ENCODE measurements at regions not wholly inside any gene's neighbourhood (a gene's known extent, or its start where the extent isn't known, plus 50 kb on each side); places are given as distances from the start of the nearest gene placed in this dataset.

DNA sequence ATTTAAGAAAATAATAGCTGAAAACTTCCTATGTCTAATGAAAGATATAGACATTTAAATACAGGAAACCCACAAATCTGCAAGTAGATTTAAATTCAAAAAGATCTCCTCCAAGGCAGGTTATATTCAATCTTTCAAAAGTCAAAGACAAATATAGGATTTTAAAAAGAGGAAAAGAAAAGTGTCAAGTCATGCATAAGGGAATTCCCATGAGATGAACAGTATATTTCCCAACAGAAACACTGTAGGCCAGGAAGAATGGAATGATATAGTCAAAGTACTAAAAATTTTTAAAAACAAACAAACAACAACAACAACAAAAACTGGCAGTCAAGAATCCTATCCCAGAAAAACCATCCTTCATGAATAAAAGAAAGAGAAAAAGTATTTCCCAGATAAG, 806.5 kb upstream of the BRINP3 start:
- FAIRE-seq: no peak
- TF ChIP-seq PAX5 (IDR thresholded peaks at IDR 0.05; ENCODE audit: insufficient read depth, low read length, severe bottlenecking) (no peak), TAF1 (IDR thresholded peaks at IDR 0.05; ENCODE audit: low read depth, low read length) (no peak), POLR2A (IDR thresholded peaks at IDR 0.05; ENCODE audit: low read depth, low read length) (no peak), POLR2AphosphoS5 (IDR thresholded peaks at IDR 0.05; ENCODE audit: low read depth, low read length) (no peak), SPI1 (IDR thresholded peaks at IDR 0.05; ENCODE audit: low read depth, low read length) (no peak), POU2F2 (IDR thresholded peaks at IDR 0.05; ENCODE audit: low read depth, low read length) (no peak)
- no peak for DNase-seq (ENCODE audit: insufficient read length, low spot score)

DNA sequence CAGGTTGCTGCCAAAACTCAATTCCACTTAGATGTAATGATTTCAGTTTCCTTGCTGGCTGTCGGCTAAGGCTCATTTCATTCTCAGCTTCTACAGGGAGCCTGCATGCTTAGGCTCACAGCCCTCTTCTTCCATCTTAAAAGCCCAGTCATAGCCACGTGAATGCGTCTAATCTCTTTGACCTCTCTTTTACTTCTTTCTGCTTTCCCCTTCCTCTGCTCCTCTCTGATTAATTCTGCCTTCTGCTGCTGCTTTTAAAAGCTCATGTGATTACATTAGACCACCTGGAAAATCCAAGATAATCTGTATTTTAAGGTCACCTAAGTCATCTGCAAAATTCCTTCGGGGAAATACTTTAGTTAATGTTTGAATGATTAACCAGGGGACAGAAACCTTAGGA, 812.8 kb upstream of the BRINP3 start:
- FAIRE-seq: no peak
- TF ChIP-seq TAF1 (IDR thresholded peaks at IDR 0.05; ENCODE audit: low read depth, low read length): no peak
- no peak for TF ChIP-seq POLR2AphosphoS5 (IDR thresholded peaks at IDR 0.05; ENCODE audit: low read depth, low read length)
- TF ChIP-seq PAX5 (IDR thresholded peaks at IDR 0.05; ENCODE audit: insufficient read depth, low read length, severe bottlenecking): no peak
- TF ChIP-seq SPI1 (IDR thresholded peaks at IDR 0.05; ENCODE audit: low read depth, low read length): no peak
- no peak for TF ChIP-seq POLR2A (IDR thresholded peaks at IDR 0.05; ENCODE audit: low read depth, low read length)
- no peak for TF ChIP-seq POU2F2 (IDR thresholded peaks at IDR 0.05; ENCODE audit: low read depth, low read length)

DNA sequence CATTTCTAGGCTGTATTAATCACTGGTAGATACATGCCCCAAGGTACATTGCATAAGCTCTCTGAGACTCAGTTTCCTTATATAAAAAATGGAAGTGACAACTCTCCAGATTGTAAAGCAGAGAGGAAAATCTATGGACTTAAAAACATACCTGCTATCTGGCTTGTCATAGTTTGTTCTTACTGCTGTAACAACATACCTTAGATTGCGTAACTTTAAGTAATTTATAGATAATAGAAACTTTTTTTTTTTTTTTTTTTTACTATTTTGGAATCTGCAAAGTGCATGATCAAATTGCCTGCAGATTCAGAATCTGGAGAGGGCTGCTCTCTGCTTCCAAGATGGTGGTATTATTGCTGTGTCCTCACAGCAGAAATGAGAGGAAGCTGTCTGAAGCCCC, 827.7 kb upstream of the BRINP3 start:
- TF ChIP-seq POLR2A (IDR thresholded peaks at IDR 0.05; ENCODE audit: low read depth, low read length) (no peak), SPI1 (IDR thresholded peaks at IDR 0.05; ENCODE audit: low read depth, low read length) (no peak), POLR2AphosphoS5 (IDR thresholded peaks at IDR 0.05; ENCODE audit: low read depth, low read length) (no peak), TAF1 (IDR thresholded peaks at IDR 0.05; ENCODE audit: low read depth, low read length) (no peak), PAX5 (IDR thresholded peaks at IDR 0.05; ENCODE audit: insufficient read depth, low read length, severe bottlenecking) (no peak), POU2F2 (IDR thresholded peaks at IDR 0.05; ENCODE audit: low read depth, low read length) (no peak)
- FAIRE-seq (no peak), DNase-seq (ENCODE audit: insufficient read length, low spot score) (no peak)

More for the DNA sequence above, 812.8 kb upstream of the BRINP3 start:
- DNase-seq (ENCODE audit: insufficient read length, low spot score): no peak

DNA sequence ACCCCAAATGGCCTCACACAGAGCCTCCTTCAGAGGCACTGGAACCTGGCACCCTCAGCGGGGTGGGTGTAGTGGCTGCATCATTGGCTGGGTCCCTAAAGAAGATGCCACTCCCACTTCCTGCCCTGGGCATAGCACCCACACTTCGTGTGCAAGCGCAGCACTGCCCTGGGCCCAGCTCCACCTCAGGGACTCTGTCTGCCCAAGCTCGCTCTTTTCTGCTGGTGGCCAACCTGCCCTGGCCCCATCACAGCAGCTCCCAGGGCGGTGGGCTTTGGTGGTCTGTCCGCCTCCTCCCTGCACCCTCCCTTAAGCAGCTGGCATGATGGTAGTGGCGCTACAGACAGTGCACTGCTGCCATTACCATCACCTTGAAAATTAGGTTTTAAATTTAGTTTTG, 829.3 kb upstream of the BRINP3 start:
- TF ChIP-seq TAF1 (IDR thresholded peaks at IDR 0.05; ENCODE audit: low read depth, low read length) (no peak), POLR2AphosphoS5 (IDR thresholded peaks at IDR 0.05; ENCODE audit: low read depth, low read length) (no peak), POU2F2 (IDR thresholded peaks at IDR 0.05; ENCODE audit: low read depth, low read length) (no peak), SPI1 (IDR thresholded peaks at IDR 0.05; ENCODE audit: low read depth, low read length) (no peak), POLR2A (IDR thresholded peaks at IDR 0.05; ENCODE audit: low read depth, low read length) (no peak), PAX5 (IDR thresholded peaks at IDR 0.05; ENCODE audit: insufficient read depth, low read length, severe bottlenecking) (no peak)
- DNase-seq (ENCODE audit: insufficient read length, low spot score) (no peak), FAIRE-seq (no peak)

DNA sequence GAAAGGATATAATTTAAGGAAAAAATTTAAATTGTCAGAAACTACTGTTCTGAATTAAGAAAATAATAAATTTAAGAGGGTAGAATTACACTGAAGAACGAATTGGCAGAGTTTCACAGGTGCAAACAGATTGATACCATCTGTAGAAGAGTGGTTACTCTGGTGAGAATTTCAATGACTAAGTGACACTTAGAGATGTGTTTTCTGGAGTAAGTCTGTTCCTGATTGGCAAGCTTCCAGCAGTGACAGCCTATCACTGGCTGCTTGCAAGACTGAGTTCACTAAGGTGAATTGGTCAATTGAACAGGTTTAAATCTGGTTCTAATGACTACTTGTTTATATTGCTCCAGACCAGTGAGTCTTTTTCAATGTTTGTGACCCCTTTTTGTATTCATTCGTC, 838.2 kb upstream of the RGS18 start:
- no peak for DNase-seq (ENCODE audit: insufficient read length, low spot score)
- TF ChIP-seq PAX5 (IDR thresholded peaks at IDR 0.05; ENCODE audit: insufficient read depth, low read length, severe bottlenecking) (no peak), TAF1 (IDR thresholded peaks at IDR 0.05; ENCODE audit: low read depth, low read length) (no peak), POLR2AphosphoS5 (IDR thresholded peaks at IDR 0.05; ENCODE audit: low read depth, low read length) (no peak), POLR2A (IDR thresholded peaks at IDR 0.05; ENCODE audit: low read depth, low read length) (no peak), SPI1 (IDR thresholded peaks at IDR 0.05; ENCODE audit: low read depth, low read length) (no peak), POU2F2 (IDR thresholded peaks at IDR 0.05; ENCODE audit: low read depth, low read length) (no peak)
- FAIRE-seq: no peak

DNA sequence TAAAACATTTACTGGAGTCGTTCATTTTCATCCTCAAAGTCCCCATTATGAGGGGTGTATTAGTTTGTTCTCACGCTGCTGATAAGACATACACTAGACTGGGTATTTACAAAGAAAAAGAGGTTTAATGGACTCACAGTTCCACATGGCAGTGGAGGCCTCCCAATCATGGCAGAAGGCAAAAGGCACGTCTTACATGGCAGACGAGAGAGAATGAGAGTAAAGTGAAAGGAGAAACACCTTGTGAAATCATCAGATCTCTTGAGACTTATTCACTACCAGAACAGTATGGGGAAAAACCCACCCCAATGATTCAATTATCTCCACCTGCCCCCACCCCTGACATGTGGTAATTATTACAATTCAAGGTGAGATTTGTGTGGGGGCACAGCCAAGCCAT, 830.4 kb upstream of the RGS18 start:
- DNase-seq (ENCODE audit: insufficient read length, low spot score) (no peak), FAIRE-seq (no peak)
- TF ChIP-seq PAX5 (IDR thresholded peaks at IDR 0.05; ENCODE audit: insufficient read depth, low read length, severe bottlenecking) (no peak), POLR2A (IDR thresholded peaks at IDR 0.05; ENCODE audit: low read depth, low read length) (no peak), POU2F2 (IDR thresholded peaks at IDR 0.05; ENCODE audit: low read depth, low read length) (no peak), TAF1 (IDR thresholded peaks at IDR 0.05; ENCODE audit: low read depth, low read length) (no peak), SPI1 (IDR thresholded peaks at IDR 0.05; ENCODE audit: low read depth, low read length) (no peak)

DNA sequence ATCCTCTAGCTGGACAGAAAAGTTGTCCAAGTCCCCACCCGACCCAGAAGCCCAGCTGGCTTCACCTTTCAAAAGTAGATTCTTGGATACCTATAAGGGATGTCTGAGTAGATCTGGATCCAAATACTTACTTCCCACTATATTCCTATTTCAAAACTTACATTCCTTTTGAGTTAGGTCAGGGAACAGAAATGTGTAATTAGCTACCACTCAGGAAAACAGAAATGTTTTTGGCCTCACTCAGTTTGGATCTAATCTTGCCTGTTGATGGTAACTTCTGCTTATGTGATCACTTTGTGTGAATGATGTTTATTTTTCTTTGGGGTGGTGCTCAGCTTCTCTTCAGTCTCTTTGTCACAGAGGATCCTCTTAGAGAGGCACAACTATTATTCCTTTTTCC, 814.4 kb upstream of the RGS18 start:
- TF ChIP-seq TAF1 (IDR thresholded peaks at IDR 0.05; ENCODE audit: low read depth, low read length) (no peak), SPI1 (IDR thresholded peaks at IDR 0.05; ENCODE audit: low read depth, low read length) (no peak), POU2F2 (IDR thresholded peaks at IDR 0.05; ENCODE audit: low read depth, low read length) (no peak), PAX5 (IDR thresholded peaks at IDR 0.05; ENCODE audit: insufficient read depth, low read length, severe bottlenecking) (no peak)
- DNase-seq (ENCODE audit: insufficient read length, low spot score) (no peak), FAIRE-seq (no peak)

DNA sequence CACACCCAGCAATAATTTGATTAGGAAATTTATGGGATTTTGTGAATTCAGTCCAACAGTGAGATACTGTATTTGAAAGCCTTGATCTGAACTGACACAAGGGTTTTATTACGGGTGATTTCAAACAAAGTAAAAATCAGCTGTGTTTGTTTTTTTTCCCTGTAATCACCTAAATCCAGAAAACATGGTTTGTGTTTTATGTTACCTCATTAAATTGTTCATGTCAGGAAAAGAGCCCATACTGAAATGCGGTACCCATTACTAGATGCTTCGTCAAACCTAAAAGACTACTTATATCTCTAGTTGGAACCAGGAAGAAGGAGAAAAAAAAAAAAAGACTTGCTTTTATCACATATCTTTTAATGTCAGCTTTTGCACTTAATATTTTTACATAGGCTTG, 811.9 kb upstream of the RGS18 start:
- FAIRE-seq (no peak), DNase-seq (ENCODE audit: insufficient read length, low spot score) (no peak)
- no peak for TF ChIP-seq POU2F2 (IDR thresholded peaks at IDR 0.05; ENCODE audit: low read depth, low read length)
- no peak for TF ChIP-seq SPI1 (IDR thresholded peaks at IDR 0.05; ENCODE audit: low read depth, low read length)
- no peak for TF ChIP-seq POLR2A (IDR thresholded peaks at IDR 0.05; ENCODE audit: low read depth, low read length)
- no peak for TF ChIP-seq POLR2AphosphoS5 (IDR thresholded peaks at IDR 0.05; ENCODE audit: low read depth, low read length)

DNA sequence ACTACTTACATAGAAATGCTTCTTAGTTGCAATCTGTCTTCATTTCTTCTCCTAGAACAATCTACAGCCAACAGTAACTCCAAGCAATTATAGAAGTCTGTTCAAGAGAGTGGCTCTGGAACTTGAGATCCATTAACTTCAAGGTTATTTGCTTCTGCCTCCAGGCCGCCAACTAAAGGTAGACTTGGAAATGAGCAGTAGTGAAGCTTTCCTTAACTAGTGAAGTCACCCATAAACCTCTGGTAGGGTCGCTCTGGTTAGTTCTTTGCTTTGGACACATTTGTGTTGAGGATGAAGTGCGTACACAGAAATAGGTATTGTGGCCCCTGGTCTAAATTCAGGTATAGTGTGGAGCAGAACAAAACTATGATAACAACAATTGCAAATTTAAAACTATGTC, 809.9 kb upstream of the RGS18 start:
- DNase-seq (ENCODE audit: insufficient read length, low spot score): no peak
- TF ChIP-seq POLR2AphosphoS5 (IDR thresholded peaks at IDR 0.05; ENCODE audit: low read depth, low read length): no peak
- TF ChIP-seq PAX5 (IDR thresholded peaks at IDR 0.05; ENCODE audit: insufficient read depth, low read length, severe bottlenecking): no peak
- no peak for TF ChIP-seq TAF1 (IDR thresholded peaks at IDR 0.05; ENCODE audit: low read depth, low read length)
- TF ChIP-seq SPI1 (IDR thresholded peaks at IDR 0.05; ENCODE audit: low read depth, low read length): no peak
- no peak for TF ChIP-seq POU2F2 (IDR thresholded peaks at IDR 0.05; ENCODE audit: low read depth, low read length)
- TF ChIP-seq POLR2A (IDR thresholded peaks at IDR 0.05; ENCODE audit: low read depth, low read length): no peak
- FAIRE-seq: no peak

DNA sequence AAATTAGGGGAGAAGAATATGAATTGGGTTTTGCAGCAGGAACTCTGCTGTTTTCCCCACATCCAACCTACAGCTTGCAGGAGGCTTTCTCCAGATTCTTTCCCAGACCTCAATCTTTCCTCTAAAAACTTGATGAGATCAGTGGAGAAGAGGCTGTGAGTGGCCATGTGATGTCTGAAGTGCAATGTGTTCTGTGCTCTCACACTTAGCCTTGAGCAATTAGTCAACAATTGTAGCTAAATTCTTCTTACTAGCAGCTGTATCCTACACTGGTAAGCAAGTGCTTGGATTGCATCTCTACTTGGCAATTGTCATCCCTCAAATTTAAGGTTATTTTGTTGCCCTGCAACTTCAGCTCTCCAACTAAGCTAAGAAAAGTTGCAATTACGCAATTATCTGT, 807.3 kb upstream of the RGS18 start:
- DNase-seq (ENCODE audit: insufficient read length, low spot score) (no peak), FAIRE-seq (no peak)
- TF ChIP-seq PAX5 (IDR thresholded peaks at IDR 0.05; ENCODE audit: insufficient read depth, low read length, severe bottlenecking): no peak
- TF ChIP-seq POLR2A (IDR thresholded peaks at IDR 0.05; ENCODE audit: low read depth, low read length): no peak
- no peak for TF ChIP-seq SPI1 (IDR thresholded peaks at IDR 0.05; ENCODE audit: low read depth, low read length)
- TF ChIP-seq TAF1 (IDR thresholded peaks at IDR 0.05; ENCODE audit: low read depth, low read length): no peak

Measured in GM12891 (cell line).